Bronchial epithelial cell (primary cell): ENCODE measurements at regions not wholly inside any gene's neighbourhood (a gene's known extent, or its start where the extent isn't known, plus 50 kb on each side); places are given as distances from the start of the nearest gene placed in this dataset.
A peak's percentile ranks its signal among the peaks of the same experiment; 100 is the strongest.

Source experiments
- DNase-seq: peaks from one replicate; pipeline ENCODE4 v3.0.0-alpha.2; 2010; ENCODE audit warnings: low read depth
- FAIRE-seq: peaks from 2 replicates; lab custom pipeline; 2011; peaks lifted over from hg19 to GRCh38; lab: Jason Lieb, UNC
- H3K27me3 ChIP-seq: 2 replicates; pipeline ENCODE4 v1.5.1; 2011; ENCODE audit warnings: low read length; ENCODE audit not compliant: control insufficient read depth, insufficient read depth
- H3K36me3 ChIP-seq: 2 replicates; pipeline ENCODE4 v1.5.1; 2011; ENCODE audit warnings: low read length; ENCODE audit not compliant: control insufficient read depth, insufficient read depth
- H3K4me3 ChIP-seq: 2 replicates; pipeline ENCODE4 v1.5.1; 2011; ENCODE audit warnings: mild to moderate bottlenecking, low read depth, low read length, control low read depth
- CTCF ChIP-seq: IDR thresholded peaks from 2 replicates; pipeline ENCODE4 v1.5.1; 2011; ENCODE audit warnings: mild to moderate bottlenecking, moderate library complexity, low read length, control low read depth, inconsistent platforms; ENCODE audit not compliant: insufficient read depth, severe bottlenecking

GRCh38 chr6:12479881-12480280, 189.7 kb downstream of the EDN1 start:
- FAIRE-seq: no peak
- Histone ChIP-seq H3K36me3 (no peaks in the 10 kb centered on the region), H3K4me3 (no peak overlapping the region), H3K27me3 (no peaks in the 10 kb centered on the region)
- no peak for DNase-seq
- TF ChIP-seq CTCF: no peak

- Histone ChIP-seq H3K36me3 (no peaks in the 10 kb centered on the region), H3K4me3 (no peak overlapping the region), H3K27me3 (no peaks in the 10 kb centered on the region)
- TF ChIP-seq CTCF: no peak
- FAIRE-seq (no peak), DNase-seq (no peak)
Measured at GRCh38 chr6:12480379-12480778, 190.2 kb downstream of the EDN1 start.

GRCh38 chr6:12481292-12481691, 191.1 kb downstream of the EDN1 start:
- H3K4me3 ChIP-seq: no peak overlapping the region
- no peak for FAIRE-seq
- H3K27me3 ChIP-seq: no peaks in the 10 kb centered on the region
- DNase-seq: no peak
- no peak for TF ChIP-seq CTCF
- no peaks in the 10 kb centered on the region for H3K36me3 ChIP-seq

- Histone ChIP-seq H3K36me3 (no peaks in the 10 kb centered on the region), H3K27me3 (no peaks in the 10 kb centered on the region), H3K4me3 (no peak overlapping the region)
- DNase-seq (no peak), FAIRE-seq (no peak)
- TF ChIP-seq CTCF: no peak
Measured at GRCh38 chr6:12481850-12482249, 191.7 kb downstream of the EDN1 start.

GRCh38 chr6:12482386-12483375, 192.5 kb downstream of the EDN1 start:
- Histone ChIP-seq H3K36me3 (no peaks in the 10 kb centered on the region), H3K4me3 (no peak overlapping the region), H3K27me3 (no peaks in the 10 kb centered on the region)
- no peak for DNase-seq
- TF ChIP-seq CTCF: peak; percentile 18
- FAIRE-seq: no peak
